PC-9 (cell line): ENCODE measurements at regions not wholly inside any gene's neighbourhood (a gene's known extent, or its start where the extent isn't known, plus 50 kb on each side); places are given as distances from the start of the nearest gene placed in this dataset.

Experiments used
- BruUV-seq: library from RNA; stranded (reverse); fragments of 400-500 nt; replicated peaks from 2 replicates; lab custom pipeline; 2021; lab: Mats Ljungman, UMichigan
- CTCF ChIA-PET: fragments of 300-600 bp; sonication (Branson Sonifier 250); formaldehyde crosslinking; loops from one replicate; lab custom pipeline; 2022; ENCODE audit warnings: antibody characterized with exemption; lab: Charles Lee
- POLR2A ChIA-PET: fragments of 300-600 bp; sonication (Branson Sonifier 250); formaldehyde crosslinking; loops from one replicate; lab custom pipeline; 2022; ENCODE audit warnings: antibody characterized with exemption; ENCODE audit not compliant: unreplicated experiment; lab: Charles Lee
- DNase-seq, 2 experiments: peaks; one replicate each; pipeline versions ENCODE4 v3.0.0 to v3.0.0-alpha.2; 2015 to 2022; ENCODE audit warnings: mixed read lengths in 1 of 2
- H2AFZ ChIP-seq: fragments of 200-600 bp; sonication (generic); 2 replicates; pipeline ENCODE4 v1.8.1; 2017; ENCODE audit warnings: antibody characterized with exemption
- H3F3A ChIP-seq: fragments of 200-600 bp; sonication (generic); 2 replicates; pipeline ENCODE4 v1.8.1; 2017; ENCODE audit warnings: antibody characterized with exemption, mild to moderate bottlenecking, low read depth; ENCODE audit not compliant: insufficient read depth
- H3K27ac ChIP-seq: fragments of 200-600 bp; sonication (generic); 2 replicates; pipeline ENCODE4 v1.6.1; 2016; ENCODE audit warnings: mixed run types
- H3K27me3 ChIP-seq: fragments of 200-600 bp; sonication (generic); 2 replicates; pipeline ENCODE4 v1.6.1; 2016; ENCODE audit warnings: low read depth, mixed run types; ENCODE audit not compliant: insufficient read depth
- H3K36me3 ChIP-seq: fragments of 200-600 bp; sonication (generic); 2 replicates; pipeline ENCODE4 v1.6.1; 2016; ENCODE audit warnings: low read depth, mixed run types
- H3K4me1 ChIP-seq: fragments of 200-600 bp; sonication (generic); replicated peaks from 2 replicates; pipeline ENCODE4 v1.6.1; 2016; ENCODE audit warnings: mixed run types; ENCODE audit not compliant: insufficient read depth
- H3K4me2 ChIP-seq: fragments of 200-600 bp; sonication (generic); 2 replicates; pipeline ENCODE4 v1.6.1; 2017; ENCODE audit warnings: mixed run types
- H3K4me3 ChIP-seq: fragments of 200-600 bp; sonication (generic); 2 replicates; pipeline ENCODE4 v1.6.1; 2016; ENCODE audit warnings: mixed run types
- H3K79me2 ChIP-seq: fragments of 200-600 bp; sonication (generic); 2 replicates; pipeline ENCODE4 v1.6.1; 2017; ENCODE audit warnings: low read depth, mixed run types
- H3K9me2 ChIP-seq: fragments of 200-600 bp; sonication (generic); 2 replicates; pipeline ENCODE4 v1.8.1; 2017; ENCODE audit warnings: mild to moderate bottlenecking; ENCODE audit not compliant: insufficient read depth
- H3K9me3 ChIP-seq: fragments of 200-600 bp; sonication (generic); 2 replicates; pipeline ENCODE4 v1.8.1; 2016; ENCODE audit warnings: low read depth; ENCODE audit not compliant: insufficient read depth
- H4K20me1 ChIP-seq: fragments of 200-600 bp; sonication (generic); 2 replicates; pipeline ENCODE4 v1.8.1; 2017; ENCODE audit not compliant: insufficient read depth
- CTCF ChIP-seq: fragments of 200-600 bp; sonication (generic); conservative IDR thresholded peaks from 2 replicates; pipeline ENCODE4 v1.6.1; 2017; ENCODE audit warnings: mixed run types, antibody characterized with exemption, mild to moderate bottlenecking, moderate library complexity
- EZH2 ChIP-seq: fragments of 200-600 bp; sonication (generic); IDR thresholded peaks from 2 replicates; pipeline ENCODE4 v1.8.0; 2017; ENCODE audit warnings: antibody characterized with exemption, low read depth
- intact Hi-C: fragments of 100-400 bp; cut with micrococcal nuclease; formaldehyde crosslinking; loops from one replicate; pipeline ENCODE4 v1.10.0; 2022; ENCODE audit not compliant: unreplicated experiment

GRCh38 chr2:13779996-13780395 is 852.5 kb upstream of the LRATD1 start:
- no peaks in the 10 kb centered on the region for H3K4me1 ChIP-seq
- no TSS peak for BruUV-seq
- no peaks in the 10 kb centered on the region for H3K79me2 ChIP-seq
- H3K9me3 ChIP-seq = no peaks in the 10 kb centered on the region; the same call in 1 of the 2 replicates
- POLR2A ChIA-PET = no interaction called here
- no peaks in the 10 kb centered on the region for H3K36me3 ChIP-seq
- H3F3A ChIP-seq = no peaks in the 10 kb centered on the region
- no peaks in the 10 kb centered on the region for H3K9me2 ChIP-seq
- no peaks in the 10 kb centered on the region for H4K20me1 ChIP-seq
- H3K4me3 ChIP-seq = no peak overlapping the region
- no peak for DNase-seq
- no peak overlapping the region for H3K4me2 ChIP-seq
- TF ChIP-seq EZH2 = no peak
- no peak overlapping the region for H2AFZ ChIP-seq
- no peaks in the 10 kb centered on the region for H3K27me3 ChIP-seq
- no peak overlapping the region for H3K27ac ChIP-seq
- intact Hi-C loops = no loop called here
- CTCF ChIA-PET = no interaction called here

- no peaks in the 10 kb centered on the region for H3K79me2 ChIP-seq
Observed at GRCh38 chr2:13791019-13791547, 841.4 kb upstream of the LRATD1 start.

GRCh38 chr2:13806539-13806938 is 826.0 kb upstream of the LRATD1 start:
- TF ChIP-seq CTCF = no peak

More at GRCh38 chr2:13791019-13791547, 841.4 kb upstream of the LRATD1 start:
- Histone ChIP-seq H2AFZ (no peak overlapping the region), H3K9me3 (no peaks in the 10 kb centered on the region), H3F3A (no peaks in the 10 kb centered on the region; the same call in 1 of the 2 replicates), H3K36me3 (no peaks in the 10 kb centered on the region), H3K4me3 (no peak overlapping the region), H4K20me1 (no peaks in the 10 kb centered on the region), H3K27ac (no peak overlapping the region), H3K27me3 (no peaks in the 10 kb centered on the region), H3K4me2 (no peak overlapping the region), H3K9me2 (0 out of 2 replicates have a peak, but pooled peaks cover under 1% of the 10 kb centered on the region), H3K4me1 (no peaks in the 10 kb centered on the region)
- intact Hi-C loops = no loop called here
- DNase-seq = no peak
- TF ChIP-seq CTCF = no peak
- no peak for TF ChIP-seq EZH2
- BruUV-seq = no TSS peak
- POLR2A ChIA-PET = no interaction called here
- CTCF ChIA-PET = no interaction called here

GRCh38 chr2:13813236-13813635 is 819.3 kb upstream of the LRATD1 start:
- no peaks in the 10 kb centered on the region for H3K9me3 ChIP-seq
- ChIA-PET POLR2A (no interaction called here), CTCF (interaction anchor here (0.6 kb wide), 1 partner anchor 140 kb away, joined by 5 read pairs; no protein-coding TSS in a partner anchor)
- no peak overlapping the region for H3K4me3 ChIP-seq
- no peaks in the 10 kb centered on the region for H3K9me2 ChIP-seq
- H3F3A ChIP-seq = no peaks in the 10 kb centered on the region
- no peaks in the 10 kb centered on the region for H3K36me3 ChIP-seq
- TF ChIP-seq EZH2 (no peak), CTCF (no peak)
- intact Hi-C loops = no loop called here
- H3K4me2 ChIP-seq = no peak overlapping the region
- no peaks in the 10 kb centered on the region for H3K79me2 ChIP-seq
- no TSS peak for BruUV-seq
- no peaks in the 10 kb centered on the region for H3K4me1 ChIP-seq
- H3K27ac ChIP-seq = no peak overlapping the region
- no peak for DNase-seq
- no peak overlapping the region for H2AFZ ChIP-seq
- no peaks in the 10 kb centered on the region for H4K20me1 ChIP-seq
- no peaks in the 10 kb centered on the region for H3K27me3 ChIP-seq

More at GRCh38 chr2:13806539-13806938, 826.0 kb upstream of the LRATD1 start:
- Histone ChIP-seq H3K4me3 (no peak overlapping the region), H3K36me3 (no peaks in the 10 kb centered on the region), H4K20me1 (no peaks in the 10 kb centered on the region), H2AFZ (no peak overlapping the region), H3K9me2 (0 out of 2 replicates have a peak, but pooled peaks cover 3% of the 10 kb centered on the region), H3F3A (no peaks in the 10 kb centered on the region), H3K9me3 (no peaks in the 10 kb centered on the region), H3K27ac (no peak overlapping the region), H3K4me2 (no peak overlapping the region), H3K4me1 (no peaks in the 10 kb centered on the region), H3K79me2 (no peaks in the 10 kb centered on the region), H3K27me3 (no peaks in the 10 kb centered on the region)
- BruUV-seq = no TSS peak
- intact Hi-C loops = no loop called here
- CTCF ChIA-PET = no interaction called here
- DNase-seq = no peak
- POLR2A ChIA-PET = no interaction called here
